ENCODE measurements at regions not wholly inside any gene's neighbourhood (a gene's known extent, or its start where the extent isn't known, plus 50 kb on each side); places are given as distances from the start of the nearest gene placed in this dataset.

DNA sequence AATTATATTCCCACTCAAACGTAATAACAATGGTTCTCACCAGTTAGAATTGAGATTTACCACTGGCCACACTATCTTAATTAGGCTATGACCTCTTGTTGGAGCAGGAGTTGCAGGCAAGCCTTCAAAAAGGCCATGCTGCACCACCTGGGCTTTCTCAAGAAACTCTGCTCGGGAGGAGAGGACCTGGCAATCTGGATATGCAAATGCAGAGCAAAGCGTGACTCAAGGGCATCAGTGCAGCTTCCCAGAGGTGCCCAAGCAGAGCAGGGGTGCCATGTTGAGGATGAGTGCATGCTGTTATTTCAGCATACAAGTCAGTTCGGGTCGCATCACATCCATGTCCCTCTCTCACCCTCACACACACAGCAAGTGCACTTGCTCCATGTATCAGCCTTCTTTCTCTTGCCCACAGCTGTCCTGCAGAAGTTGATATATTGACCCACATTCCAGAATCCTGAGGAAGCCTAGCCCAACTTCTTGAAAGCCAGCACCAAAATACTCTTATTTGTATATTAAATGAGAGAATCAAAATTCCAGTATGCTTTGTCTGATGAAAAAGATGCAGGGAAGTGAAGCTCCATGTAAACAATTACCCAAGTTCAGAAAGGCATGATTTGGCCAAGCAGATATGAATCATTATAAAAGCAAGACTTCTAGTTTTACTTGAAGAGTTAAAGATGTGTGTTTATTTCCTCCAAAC is 55.7 kb upstream of the IL6 start:
- TF ChIP-seq, protein P1, sequence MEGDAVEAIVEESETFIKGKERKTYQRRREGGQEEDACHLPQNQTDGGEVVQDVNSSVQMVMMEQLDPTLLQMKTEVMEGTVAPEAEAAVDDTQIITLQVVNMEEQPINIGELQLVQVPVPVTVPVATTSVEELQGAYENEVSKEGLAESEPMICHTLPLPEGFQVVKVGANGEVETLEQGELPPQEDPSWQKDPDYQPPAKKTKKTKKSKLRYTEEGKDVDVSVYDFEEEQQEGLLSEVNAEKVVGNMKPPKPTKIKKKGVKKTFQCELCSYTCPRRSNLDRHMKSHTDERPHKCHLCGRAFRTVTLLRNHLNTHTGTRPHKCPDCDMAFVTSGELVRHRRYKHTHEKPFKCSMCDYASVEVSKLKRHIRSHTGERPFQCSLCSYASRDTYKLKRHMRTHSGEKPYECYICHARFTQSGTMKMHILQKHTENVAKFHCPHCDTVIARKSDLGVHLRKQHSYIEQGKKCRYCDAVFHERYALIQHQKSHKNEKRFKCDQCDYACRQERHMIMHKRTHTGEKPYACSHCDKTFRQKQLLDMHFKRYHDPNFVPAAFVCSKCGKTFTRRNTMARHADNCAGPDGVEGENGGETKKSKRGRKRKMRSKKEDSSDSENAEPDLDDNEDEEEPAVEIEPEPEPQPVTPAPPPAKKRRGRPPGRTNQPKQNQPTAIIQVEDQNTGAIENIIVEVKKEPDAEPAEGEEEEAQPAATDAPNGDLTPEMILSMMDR (IDR thresholded peaks at IDR 0.05) = no peak
- TF ChIP-seq EZH2 (IDR thresholded peaks at IDR 0.05; ENCODE audit: borderline replicate concordance, insufficient read depth, low read depth, low read length, poor library complexity, severe bottlenecking) = no peak

Data from B cell (primary cell).